ENCODE measurements at regions not wholly inside any gene's neighbourhood (a gene's known extent, or its start where the extent isn't known, plus 50 kb on each side); places are given as distances from the start of the nearest gene placed in this dataset.

DNA sequence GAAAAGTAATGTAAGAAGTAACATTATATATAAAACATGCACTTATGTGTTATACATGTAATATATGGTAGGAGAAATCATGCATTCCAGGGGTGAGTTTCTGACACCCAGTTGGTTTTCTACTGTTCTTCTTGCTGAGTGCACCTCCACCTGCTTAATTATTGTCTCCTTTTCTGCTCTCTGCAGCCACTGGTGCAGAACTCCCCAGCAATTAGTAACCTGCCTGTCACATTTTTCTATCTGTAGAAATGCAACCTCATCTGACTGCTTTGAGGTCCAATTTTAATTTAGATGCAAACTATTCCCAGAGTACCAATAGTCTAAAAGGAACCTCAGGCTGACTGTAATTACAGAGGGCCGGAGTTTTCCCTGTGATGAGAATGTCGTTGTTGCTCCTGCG lies 842.1 kb downstream of the AACS start:
- POLR2A ChIA-PET, result no interaction called here
- no peak overlapping the region for H3K4me3 Mint-ChIP-seq

GRCh38 chr12:125919856-125920470 lies 854.7 kb downstream of the AACS start:
- intact Hi-C loops (cut with micrococcal nuclease), result no loop called here
- Mint-ChIP-seq H3K9me3 (peaks cover 4% of the 10 kb centered on the region), H3K27ac (no peak overlapping the region), H3K27me3 (no peaks in the 10 kb centered on the region), H3K36me3 (ENCODE audit: low read depth) (no peaks in the 10 kb centered on the region), H3K4me1 (no peaks in the 10 kb centered on the region), H3K4me3 (no peak overlapping the region)
- TF ChIP-seq, protein P1, sequence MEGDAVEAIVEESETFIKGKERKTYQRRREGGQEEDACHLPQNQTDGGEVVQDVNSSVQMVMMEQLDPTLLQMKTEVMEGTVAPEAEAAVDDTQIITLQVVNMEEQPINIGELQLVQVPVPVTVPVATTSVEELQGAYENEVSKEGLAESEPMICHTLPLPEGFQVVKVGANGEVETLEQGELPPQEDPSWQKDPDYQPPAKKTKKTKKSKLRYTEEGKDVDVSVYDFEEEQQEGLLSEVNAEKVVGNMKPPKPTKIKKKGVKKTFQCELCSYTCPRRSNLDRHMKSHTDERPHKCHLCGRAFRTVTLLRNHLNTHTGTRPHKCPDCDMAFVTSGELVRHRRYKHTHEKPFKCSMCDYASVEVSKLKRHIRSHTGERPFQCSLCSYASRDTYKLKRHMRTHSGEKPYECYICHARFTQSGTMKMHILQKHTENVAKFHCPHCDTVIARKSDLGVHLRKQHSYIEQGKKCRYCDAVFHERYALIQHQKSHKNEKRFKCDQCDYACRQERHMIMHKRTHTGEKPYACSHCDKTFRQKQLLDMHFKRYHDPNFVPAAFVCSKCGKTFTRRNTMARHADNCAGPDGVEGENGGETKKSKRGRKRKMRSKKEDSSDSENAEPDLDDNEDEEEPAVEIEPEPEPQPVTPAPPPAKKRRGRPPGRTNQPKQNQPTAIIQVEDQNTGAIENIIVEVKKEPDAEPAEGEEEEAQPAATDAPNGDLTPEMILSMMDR (IDR thresholded peaks at IDR 0.05), result no peak
- POLR2A ChIA-PET, result no interaction called here
- DNase-seq, result no peak
- no peak for ATAC-seq (ENCODE audit: low read depth)
- CTCF ChIA-PET, result no interaction called here

More for the DNA sequence above, 842.1 kb downstream of the AACS start:
- ATAC-seq (ENCODE audit: low read depth) (no peak), DNase-seq (no peak)
- TF ChIP-seq, protein P1 (IDR thresholded peaks at IDR 0.05), result no peak
- intact Hi-C loops (cut with micrococcal nuclease), result no loop called here
- H3K36me3 Mint-ChIP-seq (ENCODE audit: low read depth), result no peaks in the 10 kb centered on the region
- no peaks in the 10 kb centered on the region for H3K4me1 Mint-ChIP-seq
- no peaks in the 10 kb centered on the region for H3K9me3 Mint-ChIP-seq
- no peaks in the 10 kb centered on the region for H3K27me3 Mint-ChIP-seq
- H3K27ac Mint-ChIP-seq, result no peak overlapping the region
- CTCF ChIA-PET, result no interaction called here

- ChIA-PET CTCF (no interaction called here), POLR2A (no interaction called here)
- H3K27ac Mint-ChIP-seq, result no peak overlapping the region
- H3K36me3 Mint-ChIP-seq (ENCODE audit: low read depth), result no peaks in the 10 kb centered on the region
- H3K9me3 Mint-ChIP-seq, result no peaks in the 10 kb centered on the region
- no peak for ATAC-seq (ENCODE audit: low read depth)
- TF ChIP-seq, protein P1 (IDR thresholded peaks at IDR 0.05), result no peak
- no peak overlapping the region for H3K4me3 Mint-ChIP-seq
- no peak for DNase-seq
- intact Hi-C loops (cut with micrococcal nuclease), result no loop called here
- no peaks in the 10 kb centered on the region for H3K4me1 Mint-ChIP-seq
- no peaks in the 10 kb centered on the region for H3K27me3 Mint-ChIP-seq
Measured at GRCh38 chr12:125922330-125922729, 857.1 kb downstream of the AACS start.

GRCh38 chr12:125936502-125936901 lies 871.3 kb downstream of the AACS start:
- H3K4me1 Mint-ChIP-seq, result no peaks in the 10 kb centered on the region
- TF ChIP-seq, protein P1 (IDR thresholded peaks at IDR 0.05), result no peak
- H3K27me3 Mint-ChIP-seq, result no peaks in the 10 kb centered on the region
- intact Hi-C loops (cut with micrococcal nuclease), result no loop called here
- POLR2A ChIA-PET, result no interaction called here
- H3K27ac Mint-ChIP-seq, result no peak overlapping the region
- ATAC-seq (ENCODE audit: low read depth) (no peak), DNase-seq (no peak)
- peaks cover 1% of the 10 kb centered on the region for H3K9me3 Mint-ChIP-seq
- no peaks in the 10 kb centered on the region for H3K36me3 Mint-ChIP-seq (ENCODE audit: low read depth)
- H3K4me3 Mint-ChIP-seq, result no peak overlapping the region
- CTCF ChIA-PET, result no interaction called here

DNA sequence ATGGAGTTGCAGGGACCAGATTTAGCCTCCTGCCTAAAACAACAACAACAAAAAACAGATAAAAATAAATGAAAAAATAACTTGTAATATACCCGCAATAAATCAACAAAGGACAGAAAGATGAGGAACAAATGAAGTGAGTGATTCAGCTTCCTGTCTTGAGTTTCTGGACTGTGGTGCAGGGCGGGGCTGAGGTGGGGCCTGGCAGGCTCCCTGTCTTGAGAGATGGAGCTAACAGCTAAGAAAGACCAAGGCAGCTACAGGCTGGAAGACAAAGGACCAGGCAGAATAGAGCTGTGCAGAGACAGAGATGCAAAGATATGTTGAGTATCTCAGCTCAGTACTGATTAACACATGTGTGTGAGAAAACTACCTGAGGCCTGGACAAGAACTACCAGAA lies 879.2 kb downstream of the AACS start:
- Mint-ChIP-seq H3K36me3 (ENCODE audit: low read depth) (no peaks in the 10 kb centered on the region), H3K9me3 (no peaks in the 10 kb centered on the region), H3K27ac (no peak overlapping the region), H3K4me3 (no peak overlapping the region), H3K4me1 (no peaks in the 10 kb centered on the region), H3K27me3 (no peaks in the 10 kb centered on the region)
- CTCF ChIA-PET, result no interaction called here
- TF ChIP-seq, protein P1 (IDR thresholded peaks at IDR 0.05), result no peak
- intact Hi-C loops (cut with micrococcal nuclease), result no loop called here
- DNase-seq (no peak), ATAC-seq (ENCODE audit: low read depth) (no peak)
- POLR2A ChIA-PET, result no interaction called here

Data from activated B cell treated with CpG ODN at 0.5 μM for 24 hours (primary cell).